Fibroblast of lung (primary cell): ENCODE measurements at regions not wholly inside any gene's neighbourhood (a gene's known extent, or its start where the extent isn't known, plus 50 kb on each side); places are given as distances from the start of the nearest gene placed in this dataset.

Experiments
- EZH2 ChIP-seq: IDR thresholded peaks from 2 replicates; pipeline ENCODE4 v1.5.1; 2012; ENCODE audit warnings: low read length, control low read depth, mild to moderate bottlenecking; ENCODE audit errors: missing control alignments
- TF ChIP-seq, protein P1 (sequence below), 2 donors: IDR thresholded peaks in 1 of 2; conservative IDR thresholded peaks in 1 of 2; 1 replicate in 1 of 2; 2 replicates in 1 of 2; pipeline ENCODE4 v1.5.1; 2011 to 2012; ENCODE audit warnings: low read length in 2 of 2, control low read depth in 1 of 2, inconsistent platforms in 1 of 2, low read depth in 1 of 2, mild to moderate bottlenecking in 1 of 2

DNA sequence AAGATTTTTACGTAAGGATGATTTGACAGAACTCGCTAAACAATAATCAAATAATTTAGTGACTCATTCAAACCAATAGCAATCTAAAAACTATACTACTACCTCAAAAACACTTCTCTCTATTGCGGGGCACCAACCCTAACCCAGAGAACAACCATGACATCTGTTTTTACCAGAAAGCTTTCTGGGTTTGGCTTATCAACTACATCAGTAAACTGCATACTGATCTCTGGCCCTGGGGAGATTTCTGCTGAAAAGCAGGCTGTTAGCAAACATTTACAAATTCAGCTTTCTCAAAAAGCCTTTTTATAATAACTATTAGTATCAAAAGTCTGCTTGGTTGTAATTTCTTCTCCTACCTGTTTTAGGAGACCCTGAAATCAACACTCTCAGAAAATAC, 144.5 kb upstream of the ZWINT start:
- TF ChIP-seq, protein P1, sequence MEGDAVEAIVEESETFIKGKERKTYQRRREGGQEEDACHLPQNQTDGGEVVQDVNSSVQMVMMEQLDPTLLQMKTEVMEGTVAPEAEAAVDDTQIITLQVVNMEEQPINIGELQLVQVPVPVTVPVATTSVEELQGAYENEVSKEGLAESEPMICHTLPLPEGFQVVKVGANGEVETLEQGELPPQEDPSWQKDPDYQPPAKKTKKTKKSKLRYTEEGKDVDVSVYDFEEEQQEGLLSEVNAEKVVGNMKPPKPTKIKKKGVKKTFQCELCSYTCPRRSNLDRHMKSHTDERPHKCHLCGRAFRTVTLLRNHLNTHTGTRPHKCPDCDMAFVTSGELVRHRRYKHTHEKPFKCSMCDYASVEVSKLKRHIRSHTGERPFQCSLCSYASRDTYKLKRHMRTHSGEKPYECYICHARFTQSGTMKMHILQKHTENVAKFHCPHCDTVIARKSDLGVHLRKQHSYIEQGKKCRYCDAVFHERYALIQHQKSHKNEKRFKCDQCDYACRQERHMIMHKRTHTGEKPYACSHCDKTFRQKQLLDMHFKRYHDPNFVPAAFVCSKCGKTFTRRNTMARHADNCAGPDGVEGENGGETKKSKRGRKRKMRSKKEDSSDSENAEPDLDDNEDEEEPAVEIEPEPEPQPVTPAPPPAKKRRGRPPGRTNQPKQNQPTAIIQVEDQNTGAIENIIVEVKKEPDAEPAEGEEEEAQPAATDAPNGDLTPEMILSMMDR (conservative IDR thresholded peaks at IDR 0.05 in 1 of 2, IDR thresholded peaks at IDR 0.05 in 1 of 2; ENCODE audit: low read depth in 1 of 2, low read length in 2 of 2) = no peak
- TF ChIP-seq EZH2 = no peak
